Glutamatergic neuron (in vitro differentiated cells): ENCODE measurements at regions not wholly inside any gene's neighbourhood (a gene's known extent, or its start where the extent isn't known, plus 50 kb on each side); places are given as distances from the start of the nearest gene placed in this dataset.
"Not testable (repeated sequence)": the region's sequence is repeated elsewhere in the genome, so short reads cannot be mapped to it uniquely, and the experiment has no call there.

Experiments
- DNase-seq: peaks from one replicate; pipeline ENCODE4 v3.0.0; 2022
- H3K27ac Mint-ChIP-seq: one replicate; pipeline ENCODE4 v1.8.0; 2020; ENCODE audit warnings: mild to moderate bottlenecking, mixed read lengths, inconsistent platforms; ENCODE audit not compliant: unreplicated experiment
- H3K27me3 Mint-ChIP-seq: one replicate; pipeline ENCODE4 v1.8.0; 2020; ENCODE audit warnings: mild to moderate bottlenecking, moderate library complexity, mixed read lengths, inconsistent platforms; ENCODE audit not compliant: unreplicated experiment
- H3K36me3 Mint-ChIP-seq: one replicate; pipeline ENCODE4 v1.8.0; 2020; ENCODE audit warnings: mild to moderate bottlenecking, mixed read lengths, inconsistent platforms; ENCODE audit not compliant: unreplicated experiment
- H3K4me1 Mint-ChIP-seq: one replicate; pipeline ENCODE4 v1.8.0; 2020; ENCODE audit warnings: mild to moderate bottlenecking, low read depth, mixed read lengths, inconsistent platforms; ENCODE audit not compliant: unreplicated experiment
- H3K4me3 Mint-ChIP-seq: one replicate; pipeline ENCODE4 v1.8.0; 2020; ENCODE audit warnings: mild to moderate bottlenecking, mixed read lengths, inconsistent platforms; ENCODE audit not compliant: unreplicated experiment
- H3K9me3 Mint-ChIP-seq: one replicate; pipeline ENCODE4 v1.8.0; 2020; ENCODE audit warnings: mild to moderate bottlenecking, moderate library complexity, mixed read lengths, inconsistent platforms; ENCODE audit not compliant: unreplicated experiment
- CTCF ChIP-seq: fragments of 200-600 bp; sonication (generic); IDR thresholded peaks from one replicate; pipeline ENCODE4 v1.5.0; 2021; ENCODE audit not compliant: partially characterized antibody, unreplicated experiment

- TF ChIP-seq CTCF: no peak
- Mint-ChIP-seq H3K4me3 (no peak overlapping the region), H3K27me3 (no peaks in the 10 kb centered on the region), H3K4me1 (no peaks in the 10 kb centered on the region), H3K36me3 (no peaks in the 10 kb centered on the region), H3K9me3 (peaks cover 2% of the 10 kb centered on the region), H3K27ac (no peak overlapping the region)
- no peak for DNase-seq
These were observed 320.6 kb upstream of the PPARGC1A start for GRCh38 chr4:24210332-24210902.

DNA sequence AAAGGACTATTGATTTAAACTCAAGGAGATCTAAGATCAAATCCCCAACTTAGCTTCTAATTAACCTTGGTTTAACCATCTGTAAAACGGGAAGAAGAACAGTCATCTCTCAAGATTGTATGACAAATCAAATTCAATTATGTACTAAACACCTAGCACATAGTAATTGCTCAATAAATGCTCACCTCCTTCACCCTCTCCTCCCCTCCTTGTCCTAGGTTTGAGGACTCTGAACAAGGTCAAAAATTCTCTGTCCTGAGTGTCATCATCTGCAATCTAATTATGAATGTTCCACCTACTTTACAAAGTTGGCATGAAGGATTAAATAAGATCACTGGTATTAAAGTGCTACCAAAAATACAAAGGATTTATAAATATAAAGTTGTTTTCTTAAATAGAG, 320.1 kb upstream of the PPARGC1A start:
- Mint-ChIP-seq H3K36me3 (no peaks in the 10 kb centered on the region), H3K9me3 (peaks cover 2% of the 10 kb centered on the region), H3K27ac (no peak overlapping the region), H3K4me3 (no peak overlapping the region), H3K4me1 (no peaks in the 10 kb centered on the region), H3K27me3 (no peaks in the 10 kb centered on the region)
- no peak for DNase-seq
- no peak for TF ChIP-seq CTCF

GRCh38 chr4:24209131-24209530, 319.3 kb upstream of the PPARGC1A start:
- Mint-ChIP-seq H3K36me3 (no peaks in the 10 kb centered on the region), H3K4me3 (no peak overlapping the region), H3K9me3 (peaks cover 2% of the 10 kb centered on the region), H3K27me3 (no peaks in the 10 kb centered on the region), H3K4me1 (no peaks in the 10 kb centered on the region), H3K27ac (no peak overlapping the region)
- no peak for TF ChIP-seq CTCF
- DNase-seq: no peak

DNA sequence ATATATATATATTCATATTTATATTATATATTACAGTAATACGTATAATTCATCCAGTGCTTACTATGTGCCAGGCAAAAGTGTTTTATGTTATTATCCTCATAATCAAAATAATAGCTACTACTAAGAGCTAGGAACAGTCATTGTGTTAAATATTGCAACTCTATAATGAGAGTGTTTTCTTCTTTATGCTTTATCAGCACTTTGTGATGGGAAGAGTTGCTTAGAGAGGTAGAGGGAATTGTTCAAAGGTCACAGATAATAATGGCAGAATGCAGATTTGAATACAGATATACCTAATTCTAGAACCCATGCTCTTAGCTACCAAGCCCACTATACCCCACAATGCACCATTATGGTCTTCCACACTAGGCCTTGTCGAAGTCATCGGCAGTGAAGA, 318.8 kb upstream of the PPARGC1A start:
- no peak for DNase-seq
- no peak overlapping the region for H3K4me3 Mint-ChIP-seq
- TF ChIP-seq CTCF: no peak
- H3K4me1 Mint-ChIP-seq: no peaks in the 10 kb centered on the region
- H3K9me3 Mint-ChIP-seq: peaks cover 2% of the 10 kb centered on the region
- H3K27ac Mint-ChIP-seq: peak overlapping the region; percentile 30
- H3K36me3 Mint-ChIP-seq: no peaks in the 10 kb centered on the region
- no peaks in the 10 kb centered on the region for H3K27me3 Mint-ChIP-seq

GRCh38 chr4:24204708-24205107, 314.9 kb upstream of the PPARGC1A start:
- H3K27me3 Mint-ChIP-seq, H3K4me1 Mint-ChIP-seq, H3K9me3 Mint-ChIP-seq, DNase-seq, H3K27ac Mint-ChIP-seq, H3K36me3 Mint-ChIP-seq, H3K4me3 Mint-ChIP-seq: not testable (repeated sequence)
